HEK293 (cell line): ENCODE measurements at regions not wholly inside any gene's neighbourhood (a gene's known extent, or its start where the extent isn't known, plus 50 kb on each side); places are given as distances from the start of the nearest gene placed in this dataset.

Experiments
- CTCF ChIA-PET: fragments of 350-600 bp; formaldehyde crosslinking; extraction: SDS; loops from one replicate; lab custom pipeline; 2021; ENCODE audit warnings: antibody characterized with exemption; lab: Yijun Ruan, JAX
- POLR2A ChIA-PET: fragments of 300-600 bp; formaldehyde crosslinking; extraction: SDS; loops from one replicate; lab custom pipeline; 2020; ENCODE audit warnings: antibody characterized with exemption, inconsistent platforms; lab: Yijun Ruan, JAX
- H3K27ac ChIP-seq: fragments of 200-500 bp; sonication (Bioruptor generic); 2 replicates; pipeline ENCODE4 v1.5.1; 2014; ENCODE audit warnings: low read depth, low read length, control low read depth, inconsistent platforms; ENCODE audit errors: extremely low read depth
- H3K36me3 ChIP-seq, 2 experiments: fragments of 200-500 bp in 1 of 2; sonication (Bioruptor generic) in 1 of 2; 1 replicate in 1 of 2; 2 replicates in 1 of 2; pipeline ENCODE4 v1.5.1; 2014 to 2017; ENCODE audit warnings: inconsistent platforms in 2 of 2, low read length in 2 of 2; ENCODE audit not compliant: control insufficient read depth in 2 of 2, insufficient read depth in 1 of 2
- H3K4me1 ChIP-seq: fragments of 200-500 bp; sonication (Bioruptor generic); 2 replicates; pipeline ENCODE4 v1.5.1; 2014; ENCODE audit warnings: mild to moderate bottlenecking, low read length, inconsistent platforms; ENCODE audit not compliant: control insufficient read depth, insufficient read depth
- H3K4me3 ChIP-seq: 2 replicates; pipeline ENCODE4 v1.5.1; 2011; ENCODE audit warnings: low read depth, mild to moderate bottlenecking, control low read depth, low read length, moderate library complexity
- H3K9me3 ChIP-seq: fragments of 200-500 bp; sonication (Bioruptor generic); 2 replicates; pipeline ENCODE4 v1.5.1; 2014; ENCODE audit warnings: low read depth, low read length, inconsistent platforms; ENCODE audit not compliant: control insufficient read depth, insufficient read depth
- HOXD13 ChIP-seq: sonication (generic); formaldehyde crosslinking; IDR thresholded peaks from 2 replicates; pipeline ENCODE4 v1.8.0; 2022; ENCODE audit warnings: missing genetic modification reagents, borderline replicate concordance
- TRIM28 ChIP-seq: IDR thresholded peaks from 2 replicates; pipeline ENCODE4 v1.6.1; 2011; ENCODE audit warnings: low read length, control low read depth, borderline replicate concordance
- ZBTB1 ChIP-seq: fragments of 450-650 bp; formaldehyde crosslinking; IDR thresholded peaks from 2 replicates; pipeline ENCODE4 v1.5.1; 2016; ENCODE audit warnings: missing biosample characterization, missing genetic modification characterization
- ZNF10 ChIP-seq: fragments of 450-650 bp; formaldehyde crosslinking; IDR thresholded peaks from 2 replicates; pipeline ENCODE4 v1.5.1; 2017; ENCODE audit warnings: missing biosample characterization, missing genetic modification characterization
- ZNF16 ChIP-seq: fragments of 450-650 bp; formaldehyde crosslinking; IDR thresholded peaks from 2 replicates; pipeline ENCODE4 v1.5.1; 2016; ENCODE audit warnings: low read depth, missing biosample characterization, missing genetic modification characterization
- ZNF175 ChIP-seq: fragments of 450-650 bp; formaldehyde crosslinking; IDR thresholded peaks from 2 replicates; pipeline ENCODE4 v1.5.1; 2016; ENCODE audit warnings: missing biosample characterization, missing genetic modification characterization
- ZNF202 ChIP-seq: fragments of 450-650 bp; formaldehyde crosslinking; IDR thresholded peaks from 2 replicates; pipeline ENCODE4 v1.5.1; 2016; ENCODE audit warnings: missing biosample characterization, missing genetic modification characterization, borderline replicate concordance
- ZNF223 ChIP-seq: fragments of 450-650 bp; formaldehyde crosslinking; IDR thresholded peaks from 2 replicates; pipeline ENCODE4 v1.5.1; 2016; ENCODE audit warnings: missing biosample characterization, missing genetic modification characterization
- ZNF248 ChIP-seq: fragments of 450-650 bp; formaldehyde crosslinking; IDR thresholded peaks from 2 replicates; pipeline ENCODE4 v1.5.1; 2017; ENCODE audit warnings: missing biosample characterization, missing genetic modification characterization
- ZNF341 ChIP-seq: fragments of 450-650 bp; formaldehyde crosslinking; IDR thresholded peaks from 2 replicates; pipeline ENCODE4; 2016; ENCODE audit warnings: low read depth, missing biosample characterization, missing genetic modification characterization
- ZNF416 ChIP-seq: fragments of 450-650 bp; formaldehyde crosslinking; IDR thresholded peaks from 2 replicates; pipeline ENCODE4 v1.5.1; 2016; ENCODE audit warnings: missing biosample characterization, missing genetic modification characterization
- ZNF548 ChIP-seq: fragments of 450-650 bp; formaldehyde crosslinking; IDR thresholded peaks from 2 replicates; pipeline ENCODE4 v1.5.1; 2016; ENCODE audit warnings: missing biosample characterization, missing genetic modification characterization
- ZNF585B ChIP-seq: fragments of 450-650 bp; formaldehyde crosslinking; IDR thresholded peaks from 2 replicates; pipeline ENCODE4 v1.5.1; 2016; ENCODE audit warnings: missing biosample characterization, missing genetic modification characterization
- ZNF777 ChIP-seq: fragments of 450-650 bp; formaldehyde crosslinking; IDR thresholded peaks from 2 replicates; pipeline ENCODE4 v1.5.1; 2017; ENCODE audit warnings: missing biosample characterization, missing genetic modification characterization, borderline replicate concordance
- ZNF830 ChIP-seq: fragments of 450-650 bp; IDR thresholded peaks from 2 replicates; pipeline ENCODE4 v1.5.0; 2018; ENCODE audit warnings: missing biosample characterization, missing genetic modification characterization, low read depth, mild to moderate bottlenecking, moderate library complexity
- ZNF843 ChIP-seq: fragments of 450-650 bp; formaldehyde crosslinking; IDR thresholded peaks from 2 replicates; pipeline ENCODE4 v1.5.1; 2016; ENCODE audit warnings: missing biosample characterization, missing genetic modification characterization
- ZSCAN16 ChIP-seq: fragments of 450-650 bp; formaldehyde crosslinking; IDR thresholded peaks from 2 replicates; pipeline ENCODE4 v1.5.1; 2016; ENCODE audit warnings: missing biosample characterization, missing genetic modification characterization
- TF ChIP-seq, protein P1 (sequence below): fragments of 450-650 bp; formaldehyde crosslinking; IDR thresholded peaks from 2 replicates; pipeline ENCODE4 v1.5.1; 2016; ENCODE audit warnings: missing biosample characterization, missing genetic modification characterization, low read depth
- TF ChIP-seq, protein P2 (sequence below): fragments of 450-650 bp; formaldehyde crosslinking; IDR thresholded peaks from 2 replicates; pipeline ENCODE4 v1.5.1; 2016; ENCODE audit warnings: missing biosample characterization, missing genetic modification characterization
- TF ChIP-seq, protein P3 (sequence below): fragments of 450-650 bp; formaldehyde crosslinking; IDR thresholded peaks from 2 replicates; pipeline ENCODE4 v1.5.1; 2016; ENCODE audit warnings: missing biosample characterization, missing genetic modification characterization
- TF ChIP-seq, protein P4 (sequence below): fragments of 450-650 bp; formaldehyde crosslinking; IDR thresholded peaks from 2 replicates; pipeline ENCODE4 v1.5.1; 2016; ENCODE audit warnings: missing biosample characterization, missing genetic modification characterization

DNA sequence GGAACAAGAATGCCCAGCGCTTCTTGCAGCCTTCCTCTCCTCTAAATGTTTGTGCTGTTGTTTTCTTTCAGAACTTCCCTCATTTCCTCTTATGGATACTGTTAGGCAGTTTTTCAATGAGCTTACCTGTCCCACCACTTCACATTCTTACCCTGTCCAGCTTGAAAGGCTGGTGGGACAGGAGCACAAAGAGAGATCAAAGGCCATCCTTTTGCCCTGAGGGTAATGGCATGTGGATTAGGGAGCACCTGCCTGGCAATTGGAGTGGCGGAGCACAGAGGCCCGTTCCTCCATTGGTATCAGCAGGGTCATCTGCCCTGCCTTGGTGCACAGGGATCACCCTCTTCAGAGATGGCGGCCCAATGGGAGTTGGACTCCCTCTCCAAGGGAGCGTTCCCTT lies 170.1 kb upstream of the UBE3A start:
- TF ChIP-seq ZSCAN16 (tag by site-specific recombination) (no peak), HOXD13 (no peak), ZNF416 (no peak), ZNF585B (tag by site-specific recombination) (no peak), TRIM28 (no peak), ZBTB1 (tag by site-specific recombination) (no peak), ZNF202 (tag by site-specific recombination) (no peak), ZNF223 (no peak), ZNF175 (no peak), ZNF16 (tag by site-specific recombination) (no peak)
- TF ChIP-seq, protein P1, sequence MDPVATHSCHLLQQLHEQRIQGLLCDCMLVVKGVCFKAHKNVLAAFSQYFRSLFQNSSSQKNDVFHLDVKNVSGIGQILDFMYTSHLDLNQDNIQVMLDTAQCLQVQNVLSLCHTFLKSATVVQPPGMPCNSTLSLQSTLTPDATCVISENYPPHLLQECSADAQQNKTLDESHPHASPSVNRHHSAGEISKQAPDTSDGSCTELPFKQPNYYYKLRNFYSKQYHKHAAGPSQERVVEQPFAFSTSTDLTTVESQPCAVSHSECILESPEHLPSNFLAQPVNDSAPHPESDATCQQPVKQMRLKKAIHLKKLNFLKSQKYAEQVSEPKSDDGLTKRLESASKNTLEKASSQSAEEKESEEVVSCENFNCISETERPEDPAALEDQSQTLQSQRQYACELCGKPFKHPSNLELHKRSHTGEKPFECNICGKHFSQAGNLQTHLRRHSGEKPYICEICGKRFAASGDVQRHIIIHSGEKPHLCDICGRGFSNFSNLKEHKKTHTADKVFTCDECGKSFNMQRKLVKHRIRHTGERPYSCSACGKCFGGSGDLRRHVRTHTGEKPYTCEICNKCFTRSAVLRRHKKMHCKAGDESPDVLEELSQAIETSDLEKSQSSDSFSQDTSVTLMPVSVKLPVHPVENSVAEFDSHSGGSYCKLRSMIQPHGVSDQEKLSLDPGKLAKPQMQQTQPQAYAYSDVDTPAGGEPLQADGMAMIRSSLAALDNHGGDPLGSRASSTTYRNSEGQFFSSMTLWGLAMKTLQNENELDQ (tag by site-specific recombination), result no peak
- TF ChIP-seq, protein P2, sequence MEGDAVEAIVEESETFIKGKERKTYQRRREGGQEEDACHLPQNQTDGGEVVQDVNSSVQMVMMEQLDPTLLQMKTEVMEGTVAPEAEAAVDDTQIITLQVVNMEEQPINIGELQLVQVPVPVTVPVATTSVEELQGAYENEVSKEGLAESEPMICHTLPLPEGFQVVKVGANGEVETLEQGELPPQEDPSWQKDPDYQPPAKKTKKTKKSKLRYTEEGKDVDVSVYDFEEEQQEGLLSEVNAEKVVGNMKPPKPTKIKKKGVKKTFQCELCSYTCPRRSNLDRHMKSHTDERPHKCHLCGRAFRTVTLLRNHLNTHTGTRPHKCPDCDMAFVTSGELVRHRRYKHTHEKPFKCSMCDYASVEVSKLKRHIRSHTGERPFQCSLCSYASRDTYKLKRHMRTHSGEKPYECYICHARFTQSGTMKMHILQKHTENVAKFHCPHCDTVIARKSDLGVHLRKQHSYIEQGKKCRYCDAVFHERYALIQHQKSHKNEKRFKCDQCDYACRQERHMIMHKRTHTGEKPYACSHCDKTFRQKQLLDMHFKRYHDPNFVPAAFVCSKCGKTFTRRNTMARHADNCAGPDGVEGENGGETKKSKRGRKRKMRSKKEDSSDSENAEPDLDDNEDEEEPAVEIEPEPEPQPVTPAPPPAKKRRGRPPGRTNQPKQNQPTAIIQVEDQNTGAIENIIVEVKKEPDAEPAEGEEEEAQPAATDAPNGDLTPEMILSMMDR (tag by site-specific recombination), result no peak
- Histone ChIP-seq H3K36me3 (no peaks in the 10 kb centered on the region), H3K4me1 (no peaks in the 10 kb centered on the region), H3K4me3 (no peak overlapping the region), H3K9me3 (no peaks in the 10 kb centered on the region), H3K27ac (no peak overlapping the region)
- ChIA-PET CTCF (interaction anchor here (0.6 kb wide), 1 partner anchor 1738 kb away, joined by 3 read pairs; no protein-coding TSS in a partner anchor), POLR2A (no interaction called here)

DNA sequence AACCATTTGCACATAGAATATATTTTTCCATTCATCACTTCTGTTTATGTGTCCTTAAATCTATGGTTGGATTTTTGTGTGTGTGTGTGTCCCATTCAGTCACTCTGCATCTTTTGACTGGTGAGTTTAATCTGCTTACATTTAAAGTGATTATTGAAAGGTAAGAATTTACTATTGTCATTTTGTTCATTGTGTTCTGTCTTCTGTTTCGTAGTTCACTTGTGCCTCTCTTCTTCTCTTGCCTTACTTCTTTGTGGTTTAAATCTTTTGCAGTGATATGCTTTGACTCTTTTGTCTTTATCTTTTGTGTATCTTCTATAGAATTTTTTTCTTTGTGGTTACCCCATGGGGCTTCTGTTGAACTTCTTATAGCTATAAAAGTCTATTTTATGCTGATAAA lies 166.3 kb upstream of the UBE3A start:
- TF ChIP-seq, protein P3, sequence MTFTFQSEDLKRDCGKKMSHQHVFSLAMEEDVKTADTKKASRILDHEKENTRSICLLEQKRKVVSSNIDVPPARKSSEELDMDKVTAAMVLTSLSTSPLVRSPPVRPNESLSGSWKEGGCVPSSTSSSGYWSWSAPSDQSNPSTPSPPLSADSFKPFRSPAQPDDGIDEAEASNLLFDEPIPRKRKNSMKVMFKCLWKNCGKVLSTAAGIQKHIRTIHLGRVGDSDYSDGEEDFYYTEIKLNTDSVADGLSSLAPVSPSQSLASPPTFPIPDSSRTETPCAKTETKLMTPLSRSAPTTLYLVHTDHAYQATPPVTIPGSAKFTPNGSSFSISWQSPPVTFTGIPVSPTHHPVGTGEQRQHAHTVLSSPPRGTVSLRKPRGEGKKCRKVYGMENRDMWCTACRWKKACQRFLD (tag by site-specific recombination), result no peak
- H3K36me3 ChIP-seq, result no peaks in the 10 kb centered on the region
- no peaks in the 10 kb centered on the region for H3K9me3 ChIP-seq
- H3K4me3 ChIP-seq, result no peak overlapping the region
- H3K27ac ChIP-seq, result no peak overlapping the region
- CTCF ChIA-PET, result no interaction called here
- POLR2A ChIA-PET, result no interaction called here
- no peaks in the 10 kb centered on the region for H3K4me1 ChIP-seq

DNA sequence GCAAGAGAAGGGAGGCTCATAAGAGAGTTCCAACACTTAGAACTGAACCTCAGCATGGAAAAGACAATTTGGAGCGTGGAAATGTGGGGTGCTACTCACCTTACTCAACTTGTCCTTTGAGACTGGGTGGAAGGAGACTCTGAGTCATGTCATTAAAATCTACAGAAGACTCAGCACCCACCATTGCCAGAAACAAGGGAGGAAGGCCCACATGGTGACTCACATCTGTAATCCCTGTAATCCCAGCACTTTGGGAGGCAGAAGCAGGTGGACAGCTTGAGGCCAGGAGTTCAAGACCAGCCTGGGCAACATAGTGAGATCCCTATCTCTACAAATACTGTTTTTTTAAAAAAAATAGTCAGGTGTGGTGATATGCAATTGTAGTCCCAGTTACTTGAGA lies 161.9 kb upstream of the UBE3A start:
- CTCF ChIA-PET, result no interaction called here

More for the DNA sequence above, 161.9 kb upstream of the UBE3A start:
- TF ChIP-seq ZNF830, result no peak
- no peak for TF ChIP-seq ZNF548 (tag by site-specific recombination)
- TF ChIP-seq ZNF843, result no peak
- TF ChIP-seq, protein P4, sequence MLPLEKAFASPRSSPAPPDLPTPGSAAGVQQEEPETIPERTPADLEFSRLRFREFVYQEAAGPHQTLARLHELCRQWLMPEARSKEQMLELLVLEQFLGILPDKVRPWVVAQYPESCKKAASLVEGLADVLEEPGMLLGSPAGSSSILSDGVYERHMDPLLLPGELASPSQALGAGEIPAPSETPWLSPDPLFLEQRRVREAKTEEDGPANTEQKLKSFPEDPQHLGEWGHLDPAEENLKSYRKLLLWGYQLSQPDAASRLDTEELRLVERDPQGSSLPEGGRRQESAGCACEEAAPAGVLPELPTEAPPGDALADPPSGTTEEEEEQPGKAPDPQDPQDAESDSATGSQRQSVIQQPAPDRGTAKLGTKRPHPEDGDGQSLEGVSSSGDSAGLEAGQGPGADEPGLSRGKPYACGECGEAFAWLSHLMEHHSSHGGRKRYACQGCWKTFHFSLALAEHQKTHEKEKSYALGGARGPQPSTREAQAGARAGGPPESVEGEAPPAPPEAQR (tag by site-specific recombination), result no peak
- TF ChIP-seq ZNF341 (tag by site-specific recombination), result no peak
- TF ChIP-seq ZNF248 (tag by site-specific recombination), result no peak
- no peak for TF ChIP-seq ZNF777 (tag by site-specific recombination)
- TF ChIP-seq ZNF10 (tag by site-specific recombination), result no peak
- TF ChIP-seq, protein P3 (tag by site-specific recombination), result no peak
- H3K27ac ChIP-seq, result no peak overlapping the region
- H3K9me3 ChIP-seq, result no peaks in the 10 kb centered on the region
- H3K4me1 ChIP-seq, result no peaks in the 10 kb centered on the region
- no peaks in the 10 kb centered on the region for H3K36me3 ChIP-seq
- H3K4me3 ChIP-seq, result no peak overlapping the region
- POLR2A ChIA-PET, result no interaction called here
